ENCODE measurements at regions not wholly inside any gene's neighbourhood (a gene's known extent, or its start where the extent isn't known, plus 50 kb on each side); places are given as distances from the start of the nearest gene placed in this dataset.

DNA sequence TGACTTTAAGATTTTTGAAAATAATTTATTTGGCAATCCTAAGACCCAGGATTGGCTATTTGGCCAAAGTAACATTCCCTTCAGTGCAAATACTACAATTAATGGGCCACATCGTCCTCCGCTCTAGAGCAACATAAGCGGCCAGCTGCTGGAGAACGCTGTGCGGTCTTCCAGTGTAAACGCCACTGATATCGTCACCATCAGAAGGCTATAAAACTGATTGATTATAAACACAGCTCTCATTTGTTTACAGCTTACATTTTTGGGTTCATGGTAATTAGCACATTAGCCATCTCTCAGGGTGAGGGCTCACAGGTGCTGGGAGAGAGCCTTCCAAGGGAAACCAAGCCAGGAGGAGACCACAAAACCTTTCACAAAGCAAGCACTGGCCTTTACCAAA is 130.1 kb upstream of the BMP4 start:
- TF ChIP-seq CTCF (IDR thresholded peaks at IDR 0.05; ENCODE audit: control insufficient read depth, extremely low read depth, insufficient read depth) = no peak
- DNase-seq (ENCODE audit: low read depth) = no peak

DNA sequence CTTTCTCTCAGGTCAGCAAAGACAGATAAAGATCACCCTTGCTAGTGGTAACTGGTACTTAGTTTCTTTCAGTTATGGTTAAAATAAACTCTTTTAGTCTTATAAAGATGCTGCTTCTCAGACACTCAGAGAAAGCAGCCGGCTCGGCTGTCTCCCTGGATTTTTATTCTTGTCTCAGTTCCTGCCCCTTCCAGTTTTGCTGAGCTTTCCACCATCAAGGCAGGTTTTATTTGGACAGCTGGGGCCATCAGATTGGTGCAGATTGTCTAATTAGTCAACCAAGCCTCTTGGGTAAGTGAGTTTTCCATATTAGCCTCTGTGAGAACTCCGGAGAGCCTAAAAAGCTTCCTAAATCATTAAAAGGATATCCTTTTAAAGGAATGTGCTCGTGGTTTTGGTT is 130.8 kb upstream of the BMP4 start:
- DNase-seq (ENCODE audit: low read depth) = no peak
- TF ChIP-seq CTCF (IDR thresholded peaks at IDR 0.05; ENCODE audit: control insufficient read depth, extremely low read depth, insufficient read depth) = no peak

More for the DNA sequence above, 130.1 kb upstream of the BMP4 start:
- no peak overlapping the region for H3K4me3 ChIP-seq (ENCODE audit: low read depth, low read length)

DNA sequence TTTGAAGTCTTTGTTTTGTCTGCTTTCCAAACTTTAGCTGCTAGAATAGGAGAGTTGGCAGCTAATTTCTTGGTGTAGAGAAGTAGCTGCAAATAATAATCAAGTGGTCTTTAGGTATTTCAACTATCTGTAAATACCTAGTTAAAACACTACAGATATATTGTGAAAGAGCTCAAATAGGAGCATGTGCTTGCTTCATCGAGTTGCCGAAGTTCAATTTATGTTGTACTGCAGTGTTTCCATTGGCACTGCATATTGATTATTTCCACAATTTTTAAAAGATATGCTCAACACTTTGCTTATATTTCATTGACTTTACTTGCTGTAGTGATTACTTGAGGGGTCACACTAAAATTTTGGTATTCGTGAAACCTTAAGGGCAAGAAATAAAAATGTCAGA is 131.6 kb upstream of the BMP4 start:
- no peak for DNase-seq (ENCODE audit: low read depth)
- TF ChIP-seq CTCF (IDR thresholded peaks at IDR 0.05; ENCODE audit: control insufficient read depth, extremely low read depth, insufficient read depth) = no peak
- no peak overlapping the region for H3K4me3 ChIP-seq (ENCODE audit: low read depth, low read length)

More for the DNA sequence above, 130.8 kb upstream of the BMP4 start:
- no peak overlapping the region for H3K4me3 ChIP-seq (ENCODE audit: low read depth, low read length)

DNA sequence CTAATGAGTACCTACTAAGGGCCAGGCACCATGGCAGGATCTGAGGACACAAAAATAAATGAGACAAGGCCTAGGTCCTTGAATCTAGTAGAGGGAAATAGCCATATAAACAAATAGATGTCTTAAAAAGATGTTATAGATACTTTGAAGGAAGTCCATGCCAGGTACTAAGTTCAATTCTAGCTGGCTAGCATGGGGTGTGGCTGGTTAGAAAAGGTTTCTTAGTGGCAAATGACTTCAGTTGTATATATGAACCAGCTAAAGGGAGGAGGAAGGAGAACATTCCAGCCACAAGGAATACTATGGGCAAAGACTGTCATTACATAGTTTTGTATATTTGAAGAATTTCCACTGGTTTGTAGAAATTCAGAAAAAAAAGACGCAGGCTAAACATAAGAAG is 133.6 kb upstream of the BMP4 start:
- TF ChIP-seq CTCF (IDR thresholded peaks at IDR 0.05; ENCODE audit: control insufficient read depth, extremely low read depth, insufficient read depth) = no peak
- H3K4me3 ChIP-seq (ENCODE audit: low read depth, low read length) = no peak overlapping the region
- DNase-seq (ENCODE audit: low read depth) = no peak

DNA sequence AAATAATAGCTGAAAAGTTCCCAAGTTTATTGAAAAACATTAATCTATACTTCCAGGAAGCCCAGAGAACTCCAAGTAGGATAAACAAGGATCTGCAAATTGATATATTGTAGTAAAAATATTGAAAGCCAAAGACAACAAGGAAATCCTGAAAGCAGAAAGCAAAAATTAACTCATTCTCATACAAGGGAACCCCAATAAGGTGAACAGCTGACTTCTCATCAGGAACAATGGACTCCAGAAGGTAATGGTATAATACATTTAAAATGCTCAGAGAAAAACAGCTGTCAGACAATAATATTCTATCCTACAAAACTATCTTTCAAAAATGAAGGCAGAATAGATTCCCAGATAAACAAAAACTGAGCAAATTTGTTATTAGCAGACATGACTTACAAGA is 138.1 kb upstream of the BMP4 start:
- H3K4me3 ChIP-seq (ENCODE audit: low read depth, low read length) = no peak overlapping the region
- no peak for DNase-seq (ENCODE audit: low read depth)
- no peak for TF ChIP-seq CTCF (IDR thresholded peaks at IDR 0.05; ENCODE audit: control insufficient read depth, extremely low read depth, insufficient read depth)

DNA sequence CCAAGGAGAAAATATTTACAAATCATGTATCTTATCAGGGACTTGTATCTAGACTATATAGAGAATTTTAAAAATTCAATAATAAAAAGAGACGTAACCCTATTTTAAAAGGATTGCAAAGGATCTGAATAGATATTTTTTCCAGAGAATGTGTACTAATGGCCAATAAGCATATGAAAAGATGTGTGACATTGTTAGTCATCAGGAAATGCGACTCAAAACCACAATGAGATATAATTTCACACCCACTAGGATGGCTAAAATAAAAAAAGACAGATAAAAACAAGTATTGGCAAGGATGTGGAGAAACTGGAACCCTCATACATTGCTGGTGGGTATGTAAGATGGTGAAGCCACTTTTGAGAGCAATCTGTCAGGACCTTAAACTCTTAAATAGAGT is 141.9 kb upstream of the BMP4 start:
- TF ChIP-seq CTCF (IDR thresholded peaks at IDR 0.05; ENCODE audit: control insufficient read depth, extremely low read depth, insufficient read depth) = no peak
- no peak overlapping the region for H3K4me3 ChIP-seq (ENCODE audit: low read depth, low read length)
- DNase-seq (ENCODE audit: low read depth) = no peak

GRCh38 chr14:54102051-54102456 is 145.4 kb upstream of the BMP4 start:
- no peak overlapping the region for H3K4me3 ChIP-seq (ENCODE audit: low read depth, low read length)
- TF ChIP-seq CTCF (IDR thresholded peaks at IDR 0.05; ENCODE audit: control insufficient read depth, extremely low read depth, insufficient read depth) = no peak
- DNase-seq (ENCODE audit: low read depth) = no peak
